Upper lobe of right lung (tissue), 1 donor: ENCODE measurements at regions not wholly inside any gene's neighbourhood (a gene's known extent, or its start where the extent isn't known, plus 50 kb on each side); places are given as distances from the start of the nearest gene placed in this dataset.

Experiments used
- ATAC-seq: fragments of 200-7000 bp; cut with Tn5 transposase; one replicate; pipeline ENCODE4 v1.9.1; 2020; ENCODE audit warnings: mild to moderate bottlenecking, moderate library complexity
- DNase-seq: peaks from one replicate; pipeline ENCODE4 v3.0.0-alpha.2; 2020
- H3K27ac ChIP-seq: fragments of 200-600 bp; one replicate; pipeline ENCODE4 v1.8.0; 2022
- H3K27me3 ChIP-seq: fragments of 200-600 bp; one replicate; pipeline ENCODE4 v1.8.0; 2022; ENCODE audit warnings: mild to moderate bottlenecking
- H3K36me3 ChIP-seq: fragments of 200-600 bp; one replicate; pipeline ENCODE4 v1.8.0; 2022
- H3K4me1 ChIP-seq: fragments of 200-600 bp; one replicate; pipeline ENCODE4 v1.8.0; 2022
- H3K4me3 ChIP-seq: fragments of 200-600 bp; one replicate; pipeline ENCODE4 v1.8.0; 2022; ENCODE audit warnings: mild to moderate bottlenecking
- H3K9me3 ChIP-seq: fragments of 200-600 bp; one replicate; pipeline ENCODE4 v1.8.0; 2022
- CTCF ChIP-seq: fragments of 200-600 bp; IDR thresholded peaks from one replicate; pipeline ENCODE4 v1.8.0; 2022; ENCODE audit warnings: antibody characterized with exemption
- intact Hi-C: fragments of 100-400 bp; cut with DNase I; formaldehyde crosslinking; loops from one replicate; pipeline ENCODE4 v1.11.0; 2022
- donor health status: DM: no; HTN: yes; CAD: no; lungs with severe emphysema.

GRCh38 chr4:101515566-101515965, 168.2 kb upstream of the PPP3CA start:
- Histone ChIP-seq H3K27ac (no peak overlapping the region), H3K9me3 (no peaks in the 10 kb centered on the region), H3K36me3 (no peaks in the 10 kb centered on the region), H3K4me1 (no peaks in the 10 kb centered on the region), H3K4me3 (no peak overlapping the region), H3K27me3 (no peaks in the 10 kb centered on the region)
- intact Hi-C loops, result no loop called here
- DNase-seq (no peak), ATAC-seq (no peak)
- TF ChIP-seq CTCF, result no peak

- H3K36me3 ChIP-seq, result no peaks in the 10 kb centered on the region
- no peak overlapping the region for H3K27ac ChIP-seq
- no peaks in the 10 kb centered on the region for H3K4me1 ChIP-seq
- no peak for TF ChIP-seq CTCF
- H3K27me3 ChIP-seq, result no peaks in the 10 kb centered on the region
- H3K4me3 ChIP-seq, result no peak overlapping the region
- DNase-seq, result no peak
- no peak for ATAC-seq
- H3K9me3 ChIP-seq, result no peaks in the 10 kb centered on the region
- intact Hi-C loops, result no loop called here
These were observed 167.8 kb upstream of the PPP3CA start for GRCh38 chr4:101515099-101515498.

- H3K4me3 ChIP-seq, result no peak overlapping the region
- no peak for ATAC-seq
- H3K9me3 ChIP-seq, result no peaks in the 10 kb centered on the region
- no peak overlapping the region for H3K27ac ChIP-seq
- intact Hi-C loops, result no loop called here
- no peak for DNase-seq
- TF ChIP-seq CTCF, result no peak
- no peaks in the 10 kb centered on the region for H3K36me3 ChIP-seq
- H3K27me3 ChIP-seq, result no peaks in the 10 kb centered on the region
- no peaks in the 10 kb centered on the region for H3K4me1 ChIP-seq
These were observed 165.1 kb upstream of the PPP3CA start for GRCh38 chr4:101512416-101512815.

GRCh38 chr4:101501421-101501820, 154.1 kb upstream of the PPP3CA start:
- Histone ChIP-seq H3K9me3 (no peaks in the 10 kb centered on the region), H3K4me1 (no peaks in the 10 kb centered on the region), H3K27me3 (no peaks in the 10 kb centered on the region), H3K4me3 (no peak overlapping the region), H3K36me3 (no peaks in the 10 kb centered on the region), H3K27ac (no peak overlapping the region)
- no peak for ATAC-seq
- intact Hi-C loops, result no loop called here
- DNase-seq, result no peak
- no peak for TF ChIP-seq CTCF

- H3K36me3 ChIP-seq, result no peaks in the 10 kb centered on the region
- DNase-seq, result no peak
- no peak overlapping the region for H3K27ac ChIP-seq
- no peaks in the 10 kb centered on the region for H3K9me3 ChIP-seq
- H3K4me3 ChIP-seq, result no peak overlapping the region
- ATAC-seq, result no peak
- no peaks in the 10 kb centered on the region for H3K27me3 ChIP-seq
- no peaks in the 10 kb centered on the region for H3K4me1 ChIP-seq
- no peak for TF ChIP-seq CTCF
- intact Hi-C loops, result no loop called here
These were observed 153.4 kb upstream of the PPP3CA start for GRCh38 chr4:101500742-101501141.

GRCh38 chr4:101475246-101475645, 127.9 kb upstream of the PPP3CA start:
- DNase-seq (no peak), ATAC-seq (no peak)
- no peak for TF ChIP-seq CTCF
- H3K4me1 ChIP-seq, result no peaks in the 10 kb centered on the region
- H3K27me3 ChIP-seq, result no peaks in the 10 kb centered on the region
- no peaks in the 10 kb centered on the region for H3K36me3 ChIP-seq
- no peak overlapping the region for H3K27ac ChIP-seq
- no peaks in the 10 kb centered on the region for H3K9me3 ChIP-seq
- H3K4me3 ChIP-seq, result no peak overlapping the region
- intact Hi-C loops, result no loop called here
